HG03064 (cell line): ENCODE measurements at regions not wholly inside any gene's neighbourhood (a gene's known extent, or its start where the extent isn't known, plus 50 kb on each side); places are given as distances from the start of the nearest gene placed in this dataset.

Experiments
- ATAC-seq: cut with Tn5 transposase; IDR thresholded peaks from one replicate; pipeline ENCODE4 v1.9.1; 2021; ENCODE audit warnings: low read depth; ENCODE audit not compliant: unreplicated experiment

- no peak for ATAC-seq
Observed at GRCh38 chr7:12879139-12879538, 191.7 kb downstream of the ARL4A start.

GRCh38 chr7:12881712-12882111, 194.3 kb downstream of the ARL4A start:
- no peak for ATAC-seq

GRCh38 chr7:12882710-12883109, 195.3 kb downstream of the ARL4A start:
- no peak for ATAC-seq

GRCh38 chr7:12884033-12884432, 196.6 kb downstream of the ARL4A start:
- no peak for ATAC-seq

- ATAC-seq: no peak
Observed at GRCh38 chr7:12884856-12885440, 197.5 kb downstream of the ARL4A start.

GRCh38 chr7:12888717-12889116, 201.3 kb downstream of the ARL4A start:
- no peak for ATAC-seq

- no peak for ATAC-seq
Observed at GRCh38 chr7:12889391-12889790, 202.0 kb downstream of the ARL4A start.

- ATAC-seq: no peak
Observed at GRCh38 chr7:12890586-12890985, 203.2 kb downstream of the ARL4A start.

- ATAC-seq: no peak
Observed at GRCh38 chr7:12893292-12893691, 205.9 kb downstream of the ARL4A start.

- ATAC-seq: no peak
Observed at GRCh38 chr7:12895296-12895695, 207.9 kb downstream of the ARL4A start.

GRCh38 chr7:12896316-12896715, 208.9 kb downstream of the ARL4A start:
- no peak for ATAC-seq

GRCh38 chr7:12898004-12898403, 210.6 kb downstream of the ARL4A start:
- ATAC-seq: no peak

- no peak for ATAC-seq
Observed at GRCh38 chr7:12898620-12899019, 211.2 kb downstream of the ARL4A start.

- no peak for ATAC-seq
Observed at GRCh38 chr7:12905671-12906070, 218.2 kb downstream of the ARL4A start.

GRCh38 chr7:12907774-12908173, 220.3 kb downstream of the ARL4A start:
- no peak for ATAC-seq

- ATAC-seq: no peak
Observed at GRCh38 chr7:12909483-12909882, 222.1 kb downstream of the ARL4A start.

GRCh38 chr7:12911053-12911452, 223.6 kb downstream of the ARL4A start:
- ATAC-seq: no peak

GRCh38 chr7:12913002-12913401, 225.6 kb downstream of the ARL4A start:
- no peak for ATAC-seq

- no peak for ATAC-seq
Observed at GRCh38 chr7:12917801-12918200, 230.4 kb downstream of the ARL4A start.

- ATAC-seq: no peak
Observed at GRCh38 chr7:12921751-12922345, 234.4 kb downstream of the ARL4A start.

GRCh38 chr7:12923971-12924370, 236.5 kb downstream of the ARL4A start:
- no peak for ATAC-seq

- ATAC-seq: no peak
Observed at GRCh38 chr7:12926206-12926605, 238.8 kb downstream of the ARL4A start.
